Activated T-helper 1 cell treated with anti-CD3 and anti-CD28 coated beads, Interleukin-12 subunit alpha, Interleukin-12 subunit beta, Interleukin-2, Interleukin-4 antibody, amounts not matched to agents 30 ng/mL and 10 ng/mL and 1 ng/mL, durations not matched to agents 14 hours and 24 hours and 36 hours (primary cell): ENCODE measurements at regions not wholly inside any gene's neighbourhood (a gene's known extent, or its start where the extent isn't known, plus 50 kb on each side); places are given as distances from the start of the nearest gene placed in this dataset.

ENCODE experiments used
- DNase-seq: peaks from one replicate; pipeline ENCODE4 v3.0.0; 2021; ENCODE audit warnings: low spot score
- H3K27ac Mint-ChIP-seq: one replicate; pipeline ENCODE4 v1.8.0; 2021; ENCODE audit warnings: mild to moderate bottlenecking, mixed read lengths
- H3K27me3 Mint-ChIP-seq: one replicate; pipeline ENCODE4 v1.8.0; 2022; ENCODE audit warnings: mild to moderate bottlenecking, moderate library complexity, mixed read lengths; ENCODE audit not compliant: insufficient read depth
- H3K36me3 Mint-ChIP-seq: one replicate; pipeline ENCODE4 v1.8.0; 2021; ENCODE audit warnings: low read depth, mixed read lengths
- H3K4me1 Mint-ChIP-seq: one replicate; pipeline ENCODE4 v1.8.0; 2021; ENCODE audit warnings: low read depth, mixed read lengths
- H3K4me3 Mint-ChIP-seq: one replicate; pipeline ENCODE4 v1.8.0; 2021; ENCODE audit warnings: mild to moderate bottlenecking, moderate library complexity, mixed read lengths
- H3K9me3 Mint-ChIP-seq: one replicate; pipeline ENCODE4 v1.8.0; 2021; ENCODE audit warnings: mixed read lengths
- intact Hi-C: fragments of 100-400 bp; cut with micrococcal nuclease; formaldehyde crosslinking; loops from one replicate; pipeline ENCODE4 v1.15.1; 2024

GRCh38 chr2:220336771-220337170 is 709.3 kb downstream of the SLC4A3 start:
- Mint-ChIP-seq H3K36me3 (no peaks in the 10 kb centered on the region), H3K4me3 (no peak overlapping the region), H3K9me3 (no peaks in the 10 kb centered on the region), H3K27me3 (no peaks in the 10 kb centered on the region), H3K27ac (no peak overlapping the region), H3K4me1 (no peaks in the 10 kb centered on the region)
- no peak for DNase-seq
- intact Hi-C loops, result no loop called here

- intact Hi-C loops, result no loop called here
- H3K4me1 Mint-ChIP-seq, result no peaks in the 10 kb centered on the region
- H3K27me3 Mint-ChIP-seq, result no peaks in the 10 kb centered on the region
- H3K27ac Mint-ChIP-seq, result no peak overlapping the region
- H3K9me3 Mint-ChIP-seq, result no peaks in the 10 kb centered on the region
- no peaks in the 10 kb centered on the region for H3K36me3 Mint-ChIP-seq
- H3K4me3 Mint-ChIP-seq, result no peak overlapping the region
- DNase-seq, result no peak
Measured at GRCh38 chr2:220337611-220338440, 710.4 kb downstream of the SLC4A3 start.

GRCh38 chr2:220341014-220341413 is 713.6 kb downstream of the SLC4A3 start:
- Mint-ChIP-seq H3K27ac (no peak overlapping the region), H3K27me3 (no peaks in the 10 kb centered on the region)
- intact Hi-C loops, result no loop called here

GRCh38 chr2:220346919-220347318 is 719.5 kb downstream of the SLC4A3 start:
- Mint-ChIP-seq H3K27ac (no peak overlapping the region), H3K36me3 (no peaks in the 10 kb centered on the region), H3K4me3 (no peak overlapping the region), H3K9me3 (no peaks in the 10 kb centered on the region), H3K27me3 (no peaks in the 10 kb centered on the region), H3K4me1 (no peaks in the 10 kb centered on the region)
- intact Hi-C loops, result no loop called here
- no peak for DNase-seq

More at GRCh38 chr2:220341014-220341413, 713.6 kb downstream of the SLC4A3 start:
- DNase-seq, result no peak
- no peaks in the 10 kb centered on the region for H3K9me3 Mint-ChIP-seq
- H3K36me3 Mint-ChIP-seq, result no peaks in the 10 kb centered on the region
- H3K4me3 Mint-ChIP-seq, result no peak overlapping the region
- no peaks in the 10 kb centered on the region for H3K4me1 Mint-ChIP-seq

GRCh38 chr2:220347626-220348025 is 720.2 kb downstream of the SLC4A3 start:
- intact Hi-C loops, result no loop called here
- Mint-ChIP-seq H3K27ac (no peak overlapping the region), H3K4me3 (no peak overlapping the region), H3K27me3 (no peaks in the 10 kb centered on the region), H3K4me1 (no peaks in the 10 kb centered on the region), H3K36me3 (no peaks in the 10 kb centered on the region), H3K9me3 (no peaks in the 10 kb centered on the region)
- no peak for DNase-seq

- H3K9me3 Mint-ChIP-seq, result no peaks in the 10 kb centered on the region
- H3K27ac Mint-ChIP-seq, result no peak overlapping the region
- H3K27me3 Mint-ChIP-seq, result no peaks in the 10 kb centered on the region
- no peak for DNase-seq
- no peaks in the 10 kb centered on the region for H3K4me1 Mint-ChIP-seq
- intact Hi-C loops, result no loop called here
- H3K4me3 Mint-ChIP-seq, result no peak overlapping the region
- no peaks in the 10 kb centered on the region for H3K36me3 Mint-ChIP-seq
Measured at GRCh38 chr2:220348206-220348605, 720.8 kb downstream of the SLC4A3 start.

GRCh38 chr2:220353897-220354296 is 726.5 kb downstream of the SLC4A3 start:
- DNase-seq, result no peak
- H3K9me3 Mint-ChIP-seq, result no peaks in the 10 kb centered on the region
- intact Hi-C loops, result no loop called here
- no peaks in the 10 kb centered on the region for H3K27me3 Mint-ChIP-seq
- H3K27ac Mint-ChIP-seq, result no peak overlapping the region
- H3K4me1 Mint-ChIP-seq, result no peaks in the 10 kb centered on the region
- no peaks in the 10 kb centered on the region for H3K36me3 Mint-ChIP-seq
- H3K4me3 Mint-ChIP-seq, result no peak overlapping the region

- Mint-ChIP-seq H3K4me3 (no peak overlapping the region), H3K4me1 (no peaks in the 10 kb centered on the region), H3K27me3 (no peaks in the 10 kb centered on the region), H3K36me3 (no peaks in the 10 kb centered on the region), H3K9me3 (no peaks in the 10 kb centered on the region), H3K27ac (no peak overlapping the region)
- no peak for DNase-seq
- intact Hi-C loops, result no loop called here
Measured at GRCh38 chr2:220356076-220356475, 728.6 kb downstream of the SLC4A3 start.

GRCh38 chr2:220365023-220365422 is 737.6 kb downstream of the SLC4A3 start:
- no peak overlapping the region for H3K27ac Mint-ChIP-seq
- H3K4me1 Mint-ChIP-seq, result no peaks in the 10 kb centered on the region

GRCh38 chr2:220366765-220367164 is 739.3 kb downstream of the SLC4A3 start:
- intact Hi-C loops, result no loop called here
- no peaks in the 10 kb centered on the region for H3K9me3 Mint-ChIP-seq
- no peaks in the 10 kb centered on the region for H3K4me1 Mint-ChIP-seq
- H3K27ac Mint-ChIP-seq, result no peak overlapping the region
- no peaks in the 10 kb centered on the region for H3K36me3 Mint-ChIP-seq
- H3K4me3 Mint-ChIP-seq, result no peak overlapping the region
- H3K27me3 Mint-ChIP-seq, result no peaks in the 10 kb centered on the region
- DNase-seq, result no peak

More at GRCh38 chr2:220365023-220365422, 737.6 kb downstream of the SLC4A3 start:
- intact Hi-C loops, result no loop called here
- H3K27me3 Mint-ChIP-seq, result no peaks in the 10 kb centered on the region
- DNase-seq, result no peak
- no peaks in the 10 kb centered on the region for H3K36me3 Mint-ChIP-seq
- H3K4me3 Mint-ChIP-seq, result no peak overlapping the region
- no peaks in the 10 kb centered on the region for H3K9me3 Mint-ChIP-seq

- H3K27me3 Mint-ChIP-seq, result no peaks in the 10 kb centered on the region
- no peak overlapping the region for H3K4me3 Mint-ChIP-seq
Measured at GRCh38 chr2:220370764-220371163, 743.3 kb downstream of the SLC4A3 start.

GRCh38 chr2:220371211-220371610 is 743.8 kb downstream of the SLC4A3 start:
- no peaks in the 10 kb centered on the region for H3K4me1 Mint-ChIP-seq
- H3K36me3 Mint-ChIP-seq, result no peaks in the 10 kb centered on the region
- intact Hi-C loops, result no loop called here
- H3K27ac Mint-ChIP-seq, result no peak overlapping the region
- no peaks in the 10 kb centered on the region for H3K9me3 Mint-ChIP-seq
- no peak for DNase-seq
- no peaks in the 10 kb centered on the region for H3K27me3 Mint-ChIP-seq
- no peak overlapping the region for H3K4me3 Mint-ChIP-seq

More at GRCh38 chr2:220370764-220371163, 743.3 kb downstream of the SLC4A3 start:
- no peaks in the 10 kb centered on the region for H3K36me3 Mint-ChIP-seq
- DNase-seq, result no peak
- H3K4me1 Mint-ChIP-seq, result no peaks in the 10 kb centered on the region
- no peak overlapping the region for H3K27ac Mint-ChIP-seq
- intact Hi-C loops, result no loop called here
- no peaks in the 10 kb centered on the region for H3K9me3 Mint-ChIP-seq

- Mint-ChIP-seq H3K4me3 (no peak overlapping the region), H3K4me1 (no peaks in the 10 kb centered on the region), H3K9me3 (no peaks in the 10 kb centered on the region), H3K27me3 (no peaks in the 10 kb centered on the region), H3K36me3 (no peaks in the 10 kb centered on the region), H3K27ac (no peak overlapping the region)
- intact Hi-C loops, result no loop called here
- no peak for DNase-seq
Measured at GRCh38 chr2:220373878-220374277, 746.4 kb downstream of the SLC4A3 start.

- Mint-ChIP-seq H3K4me1 (no peaks in the 10 kb centered on the region), H3K4me3 (no peak overlapping the region), H3K27me3 (no peaks in the 10 kb centered on the region), H3K9me3 (no peaks in the 10 kb centered on the region), H3K36me3 (no peaks in the 10 kb centered on the region), H3K27ac (no peak overlapping the region)
- intact Hi-C loops, result no loop called here
- DNase-seq, result no peak
Measured at GRCh38 chr2:220374282-220374681, 746.9 kb downstream of the SLC4A3 start.
